Calu3 (cell line): ENCODE measurements at regions not wholly inside any gene's neighbourhood (a gene's known extent, or its start where the extent isn't known, plus 50 kb on each side); places are given as distances from the start of the nearest gene placed in this dataset.

Source experiments
- BruUV-seq: library from RNA; stranded (reverse); fragments of 400-500 nt; replicated peaks from 2 replicates; lab custom pipeline; 2021; lab: Mats Ljungman, UMichigan
- CTCF ChIA-PET: fragments of 300-600 bp; sonication (Branson Sonifier 250); formaldehyde crosslinking; loops from one replicate; lab custom pipeline; 2022; ENCODE audit warnings: antibody characterized with exemption; lab: Charles Lee
- DNase-seq: peaks from one replicate; pipeline ENCODE4 v3.0.0; 2022
- H3K27ac Mint-ChIP-seq: one replicate; pipeline ENCODE4 v1.8.0; 2022; ENCODE audit warnings: mixed read lengths; ENCODE audit not compliant: unreplicated experiment
- H3K27me3 Mint-ChIP-seq: one replicate; pipeline ENCODE4 v1.8.0; 2022; ENCODE audit warnings: mixed read lengths; ENCODE audit not compliant: unreplicated experiment
- H3K36me3 Mint-ChIP-seq: one replicate; pipeline ENCODE4 v1.8.0; 2022; ENCODE audit warnings: mild to moderate bottlenecking, moderate library complexity, mixed read lengths; ENCODE audit not compliant: insufficient read depth, unreplicated experiment
- H3K4me1 Mint-ChIP-seq: one replicate; pipeline ENCODE4 v1.8.0; 2022; ENCODE audit warnings: mild to moderate bottlenecking, low read depth, mixed read lengths; ENCODE audit not compliant: unreplicated experiment
- H3K4me3 Mint-ChIP-seq: one replicate; pipeline ENCODE4 v1.8.0; 2022; ENCODE audit warnings: mild to moderate bottlenecking, low read depth, moderate library complexity, mixed read lengths; ENCODE audit not compliant: unreplicated experiment
- H3K9me3 Mint-ChIP-seq: one replicate; pipeline ENCODE4 v1.8.0; 2022; ENCODE audit warnings: low read depth, mixed read lengths; ENCODE audit not compliant: unreplicated experiment
- intact Hi-C: fragments of 100-400 bp; cut with micrococcal nuclease; formaldehyde crosslinking; loops from one replicate; pipeline ENCODE4 v1.10.0; 2022; ENCODE audit not compliant: unreplicated experiment
- TF ChIP-seq, protein P1 (sequence below): fragments of 200-600 bp; IDR thresholded peaks from one replicate; pipeline ENCODE4 v1.8.0; 2022; ENCODE audit warnings: antibody characterized with exemption; ENCODE audit not compliant: unreplicated experiment

DNA sequence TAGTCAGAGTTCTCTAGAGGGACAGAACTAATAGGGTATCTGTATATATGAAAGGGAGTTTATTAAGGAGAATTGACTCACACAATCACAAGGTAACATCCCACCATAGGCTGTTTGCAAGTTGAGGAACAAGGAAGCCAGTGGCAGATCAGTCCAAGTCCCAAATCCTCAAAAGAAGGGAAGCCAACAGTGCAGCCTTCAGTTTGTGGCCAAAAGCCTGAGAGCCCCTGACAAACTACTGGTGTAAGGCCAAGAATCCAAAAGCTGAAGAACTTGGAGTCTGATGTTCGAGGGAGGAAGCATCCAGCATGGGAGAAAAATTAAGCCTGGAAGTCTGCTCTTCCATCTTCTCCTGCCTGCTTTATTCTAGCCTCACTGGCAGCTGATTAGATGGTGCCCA, 1107.2 kb upstream of the CELF2 start:
- TF ChIP-seq, protein P1, sequence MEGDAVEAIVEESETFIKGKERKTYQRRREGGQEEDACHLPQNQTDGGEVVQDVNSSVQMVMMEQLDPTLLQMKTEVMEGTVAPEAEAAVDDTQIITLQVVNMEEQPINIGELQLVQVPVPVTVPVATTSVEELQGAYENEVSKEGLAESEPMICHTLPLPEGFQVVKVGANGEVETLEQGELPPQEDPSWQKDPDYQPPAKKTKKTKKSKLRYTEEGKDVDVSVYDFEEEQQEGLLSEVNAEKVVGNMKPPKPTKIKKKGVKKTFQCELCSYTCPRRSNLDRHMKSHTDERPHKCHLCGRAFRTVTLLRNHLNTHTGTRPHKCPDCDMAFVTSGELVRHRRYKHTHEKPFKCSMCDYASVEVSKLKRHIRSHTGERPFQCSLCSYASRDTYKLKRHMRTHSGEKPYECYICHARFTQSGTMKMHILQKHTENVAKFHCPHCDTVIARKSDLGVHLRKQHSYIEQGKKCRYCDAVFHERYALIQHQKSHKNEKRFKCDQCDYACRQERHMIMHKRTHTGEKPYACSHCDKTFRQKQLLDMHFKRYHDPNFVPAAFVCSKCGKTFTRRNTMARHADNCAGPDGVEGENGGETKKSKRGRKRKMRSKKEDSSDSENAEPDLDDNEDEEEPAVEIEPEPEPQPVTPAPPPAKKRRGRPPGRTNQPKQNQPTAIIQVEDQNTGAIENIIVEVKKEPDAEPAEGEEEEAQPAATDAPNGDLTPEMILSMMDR = no peak
- no peak for DNase-seq
- Mint-ChIP-seq H3K9me3 (peaks cover 11% of the 10 kb centered on the region), H3K36me3 (no peaks in the 10 kb centered on the region), H3K27ac (no peak overlapping the region), H3K4me1 (no peaks in the 10 kb centered on the region), H3K4me3 (no peak overlapping the region), H3K27me3 (no peaks in the 10 kb centered on the region)
- CTCF ChIA-PET = no interaction called here
- intact Hi-C loops = no loop called here
- no TSS peak for BruUV-seq

DNA sequence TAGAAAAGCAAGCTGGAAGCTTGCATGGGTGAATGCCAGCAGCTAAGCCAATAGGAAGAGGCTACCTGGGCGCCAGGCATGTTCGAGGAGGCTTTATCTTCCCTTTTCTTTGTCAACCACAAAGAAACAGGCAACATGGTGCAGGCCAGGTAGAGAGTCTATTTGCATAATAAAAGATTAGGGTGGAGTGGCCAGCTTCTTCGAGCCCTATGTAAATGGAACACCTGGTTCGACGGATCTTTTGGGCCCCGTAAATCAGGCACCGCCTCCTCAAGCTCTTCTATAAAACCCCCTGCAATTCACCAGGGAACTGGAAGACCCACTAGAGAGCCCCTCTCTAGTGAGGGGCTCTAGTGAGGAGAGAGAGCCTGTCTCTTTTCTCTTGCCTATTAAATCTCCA, 1106.2 kb upstream of the CELF2 start:
- Mint-ChIP-seq H3K9me3 (peaks cover 14% of the 10 kb centered on the region), H3K36me3 (no peaks in the 10 kb centered on the region), H3K27me3 (no peaks in the 10 kb centered on the region), H3K4me1 (no peaks in the 10 kb centered on the region), H3K27ac (no peak overlapping the region), H3K4me3 (no peak overlapping the region)
- intact Hi-C loops = no loop called here
- DNase-seq = no peak
- no TSS peak for BruUV-seq
- TF ChIP-seq, protein P1 = no peak
- CTCF ChIA-PET = interaction anchor here (0.6 kb wide), 1 partner anchor 429 kb away, joined by 3 read pairs; no protein-coding TSS in a partner anchor

DNA sequence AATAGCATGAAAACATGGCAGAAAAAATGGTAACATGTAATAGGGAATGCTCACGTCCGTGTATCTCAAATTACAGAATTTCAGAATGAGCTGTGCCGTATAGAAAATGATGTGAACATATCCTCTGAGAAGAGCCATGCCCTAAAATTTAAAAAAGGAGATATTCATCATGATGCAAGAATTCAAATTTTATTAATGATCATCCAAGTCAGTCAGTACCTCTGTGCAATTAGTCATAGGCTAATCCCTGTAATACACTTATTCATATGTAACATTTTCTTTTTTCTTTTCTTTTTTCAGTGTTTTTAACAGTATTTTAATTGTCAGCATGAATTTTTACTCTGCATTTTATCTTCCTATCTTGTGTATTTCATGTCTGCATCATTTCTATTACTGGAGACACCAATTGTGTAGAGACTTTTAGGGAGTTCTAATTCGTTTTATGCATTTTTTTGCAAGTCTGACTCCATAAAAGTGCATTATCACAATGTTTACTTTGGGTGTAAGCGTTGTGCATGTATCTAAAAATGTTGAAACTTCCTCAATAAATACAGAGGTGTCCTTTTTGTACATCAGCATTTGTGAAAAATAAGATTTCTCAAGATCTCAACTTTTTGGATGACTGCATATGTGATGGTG, 1103.7 kb upstream of the CELF2 start:
- TF ChIP-seq, protein P1 = no peak
- no peak overlapping the region for H3K4me3 Mint-ChIP-seq
- no peaks in the 10 kb centered on the region for H3K4me1 Mint-ChIP-seq
- CTCF ChIA-PET = no interaction called here
- H3K27ac Mint-ChIP-seq = no peak overlapping the region
- H3K27me3 Mint-ChIP-seq = no peaks in the 10 kb centered on the region
- DNase-seq = no peak
- H3K9me3 Mint-ChIP-seq = peaks cover 15% of the 10 kb centered on the region
- no peaks in the 10 kb centered on the region for H3K36me3 Mint-ChIP-seq
- intact Hi-C loops = no loop called here
- no TSS peak for BruUV-seq

DNA sequence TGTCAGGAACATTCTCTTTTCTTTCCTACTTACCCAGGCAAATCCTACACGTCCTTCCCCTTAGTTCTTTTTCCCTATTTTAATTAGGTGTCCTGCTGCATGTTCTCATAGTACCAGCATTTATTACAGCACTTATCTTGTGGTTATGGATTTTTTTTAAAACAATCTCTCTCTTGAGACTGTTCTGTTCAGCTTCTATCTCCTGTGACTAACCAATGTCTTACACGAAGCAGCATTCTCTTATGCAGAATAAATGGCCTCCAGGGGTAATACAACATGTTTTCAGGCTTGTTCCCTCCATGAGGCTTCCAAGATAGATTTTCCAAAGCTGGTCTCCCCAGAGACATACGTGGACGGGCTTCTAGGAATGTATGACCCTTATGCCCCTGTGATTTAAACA, 1096.1 kb upstream of the CELF2 start:
- peaks cover 28% of the 10 kb centered on the region for H3K9me3 Mint-ChIP-seq
- H3K4me3 Mint-ChIP-seq = no peak overlapping the region
- DNase-seq = no peak
- TF ChIP-seq, protein P1 = no peak
- no peaks in the 10 kb centered on the region for H3K4me1 Mint-ChIP-seq
- H3K27me3 Mint-ChIP-seq = no peaks in the 10 kb centered on the region
- BruUV-seq = no TSS peak
- no peak overlapping the region for H3K27ac Mint-ChIP-seq
- intact Hi-C loops = no loop called here
- CTCF ChIA-PET = no interaction called here
- H3K36me3 Mint-ChIP-seq = no peaks in the 10 kb centered on the region
